GM12878 (cell line): ENCODE measurements at regions not wholly inside any gene's neighbourhood (a gene's known extent, or its start where the extent isn't known, plus 50 kb on each side); places are given as distances from the start of the nearest gene placed in this dataset.
"Not testable (repeated sequence)": the region's sequence is repeated elsewhere in the genome, so short reads cannot be mapped to it uniquely, and the experiment has no call there.

Experiments used
- ATAC-seq: fragments of 200-7000 bp; cut with Tn5 transposase; 3 replicates; pipeline ENCODE4 v1.9.1; 2020; ENCODE audit warnings: mild to moderate bottlenecking, moderate library complexity
- BruUV-seq: library from RNA; stranded (reverse); fragments of 400-500 nt; replicated peaks from 2 replicates; lab custom pipeline; 2021; lab: Mats Ljungman, UMichigan
- CTCF ChIA-PET: fragments of 300-600 bp; sonication (Branson Sonifier 250); formaldehyde crosslinking; extraction: SDS; loops from one replicate; lab custom pipeline; 2021; ENCODE audit warnings: inconsistent platforms; lab: Yijun Ruan, JAX
- POLR2A ChIA-PET: fragments of 350-600 bp; formaldehyde crosslinking; extraction: SDS; loops from one replicate; lab custom pipeline; 2021; ENCODE audit warnings: inconsistent platforms; lab: Charles Lee
- RAD21 ChIA-PET: fragments of 300-600 bp; sonication (Branson Sonifier 250); formaldehyde crosslinking; loops from one replicate; lab custom pipeline; 2023; ENCODE audit warnings: antibody characterized with exemption; ENCODE audit not compliant: unreplicated experiment; lab: Charles Lee
- SMC1A ChIA-PET: fragments of 300-600 bp; sonication (Branson Sonifier 250); formaldehyde crosslinking; loops from one replicate; lab custom pipeline; 2023; ENCODE audit not compliant: unreplicated experiment, uncharacterized antibody; lab: Charles Lee
- DNase-seq: peaks from one replicate; pipeline ENCODE4 v3.0.0-alpha.2; 2011; ENCODE audit warnings: low read depth, low spot score
- FAIRE-seq: peaks from 3 replicates; lab custom pipeline; 2011; peaks lifted over from hg19 to GRCh38; lab: Jason Lieb, UNC
- H2AFZ ChIP-seq: 2 replicates; pipeline ENCODE4 v1.6.0; 2011; ENCODE audit warnings: low read depth, low read length, control low read depth; ENCODE audit not compliant: control insufficient read depth
- H3K27ac ChIP-seq: 2 replicates; pipeline ENCODE4 v1.5.1; 2011; ENCODE audit warnings: control low read depth; ENCODE audit not compliant: control insufficient read depth, insufficient read depth
- H3K27me3 ChIP-seq, 2 experiments: replicated peaks in 1 of 2; 2 replicates each; pipeline versions ENCODE4 v1.6.0 to v1.6.1; 2011; ENCODE audit warnings: low read length in 1 of 2; ENCODE audit not compliant: control insufficient read depth in 2 of 2, insufficient read depth in 2 of 2
- H3K36me3 ChIP-seq, 2 experiments: 2 replicates each; pipeline ENCODE4 v1.5.1; 2011; ENCODE audit warnings: low read length in 1 of 2; ENCODE audit not compliant: control insufficient read depth in 2 of 2, insufficient read depth in 2 of 2
- H3K4me1 ChIP-seq: 2 replicates; pipeline ENCODE4 v1.6.1; 2011; ENCODE audit warnings: mild to moderate bottlenecking, low read length, moderate library complexity, mixed read lengths; ENCODE audit not compliant: control insufficient read depth, insufficient read depth
- H3K4me2 ChIP-seq: 2 replicates; pipeline ENCODE4 v1.6.0; 2011; ENCODE audit warnings: control low read depth; ENCODE audit not compliant: control insufficient read depth, insufficient read depth
- H3K4me3 ChIP-seq: fragments of 200-600 bp; sonication (generic); 2 replicates; pipeline ENCODE4 v1.5.1; 2016
- H3K79me2 ChIP-seq: 2 replicates; pipeline ENCODE4 v1.6.0; 2011; ENCODE audit warnings: low read length; ENCODE audit not compliant: control insufficient read depth, insufficient read depth
- H3K9ac ChIP-seq: 2 replicates; pipeline ENCODE4 v1.8.0; 2011; ENCODE audit warnings: low read length, control low read depth, mixed read lengths; ENCODE audit not compliant: control insufficient read depth, insufficient read depth
- H3K9me3 ChIP-seq: replicated peaks from 3 replicates; pipeline ENCODE4 v1.5.1; 2011; ENCODE audit warnings: mild to moderate bottlenecking, low read length; ENCODE audit not compliant: control insufficient read depth, insufficient read depth
- H4K20me1 ChIP-seq: 2 replicates; pipeline ENCODE4 v1.6.0; 2011; ENCODE audit not compliant: control insufficient read depth, insufficient read depth
- ASH2L ChIP-seq: fragments of 300-600, 200-600 bp; sonication (generic); IDR thresholded peaks from 2 replicates; pipeline ENCODE4 v1.6.1; 2017; ENCODE audit warnings: low read depth, mild to moderate bottlenecking, borderline replicate concordance
- NFXL1 ChIP-seq: fragments of 450-650 bp; IDR thresholded peaks from 2 replicates; pipeline ENCODE4 v1.6.1; 2017; ENCODE audit warnings: antibody characterized with exemption, mild to moderate bottlenecking, borderline replicate concordance
- SMAD5 ChIP-seq: IDR thresholded peaks from 2 replicates; pipeline ENCODE4 v1.6.1; 2016; ENCODE audit warnings: antibody characterized with exemption, low read depth
- YY1 ChIP-seq: IDR thresholded peaks from 2 replicates; pipeline ENCODE4 v1.6.1; 2011; ENCODE audit warnings: low read depth, mild to moderate bottlenecking, low read length
- WGBS: methylation state at CpG from one replicate; pipeline ENCODE4 v1.1.6; 2016; ENCODE audit warnings: low lambda C conversion rate; ENCODE audit not compliant: insufficient replicate concordance, insufficient coverage; ENCODE audit errors: missing lambda C conversion rate; 5-methylcytosine and 5-hydroxymethylcytosine counted together
- in situ Hi-C: fragments of 300-500 bp; cut with MboI; formaldehyde crosslinking; loops from 9 replicates; pipeline ENCODE4 v1.14.3; 2018; ENCODE audit warnings: mixed read lengths
- intact Hi-C: fragments of 100-400 bp; cut with micrococcal nuclease; formaldehyde crosslinking; loops from one replicate; pipeline ENCODE4 v1.14.2; 2022; ENCODE audit not compliant: unreplicated experiment
- TF ChIP-seq, protein P1 (sequence below): fragments of 150-350 bp; IDR thresholded peaks from 2 replicates; pipeline ENCODE4 v1.6.1; 2016; ENCODE audit warnings: low read depth, low read length
- TF ChIP-seq, protein P2 (sequence below): IDR thresholded peaks from 2 replicates; pipeline ENCODE4 v1.6.1; 2012; ENCODE audit warnings: low read depth, low read length, improper control_type of control experiment

- TF ChIP-seq, protein P1, sequence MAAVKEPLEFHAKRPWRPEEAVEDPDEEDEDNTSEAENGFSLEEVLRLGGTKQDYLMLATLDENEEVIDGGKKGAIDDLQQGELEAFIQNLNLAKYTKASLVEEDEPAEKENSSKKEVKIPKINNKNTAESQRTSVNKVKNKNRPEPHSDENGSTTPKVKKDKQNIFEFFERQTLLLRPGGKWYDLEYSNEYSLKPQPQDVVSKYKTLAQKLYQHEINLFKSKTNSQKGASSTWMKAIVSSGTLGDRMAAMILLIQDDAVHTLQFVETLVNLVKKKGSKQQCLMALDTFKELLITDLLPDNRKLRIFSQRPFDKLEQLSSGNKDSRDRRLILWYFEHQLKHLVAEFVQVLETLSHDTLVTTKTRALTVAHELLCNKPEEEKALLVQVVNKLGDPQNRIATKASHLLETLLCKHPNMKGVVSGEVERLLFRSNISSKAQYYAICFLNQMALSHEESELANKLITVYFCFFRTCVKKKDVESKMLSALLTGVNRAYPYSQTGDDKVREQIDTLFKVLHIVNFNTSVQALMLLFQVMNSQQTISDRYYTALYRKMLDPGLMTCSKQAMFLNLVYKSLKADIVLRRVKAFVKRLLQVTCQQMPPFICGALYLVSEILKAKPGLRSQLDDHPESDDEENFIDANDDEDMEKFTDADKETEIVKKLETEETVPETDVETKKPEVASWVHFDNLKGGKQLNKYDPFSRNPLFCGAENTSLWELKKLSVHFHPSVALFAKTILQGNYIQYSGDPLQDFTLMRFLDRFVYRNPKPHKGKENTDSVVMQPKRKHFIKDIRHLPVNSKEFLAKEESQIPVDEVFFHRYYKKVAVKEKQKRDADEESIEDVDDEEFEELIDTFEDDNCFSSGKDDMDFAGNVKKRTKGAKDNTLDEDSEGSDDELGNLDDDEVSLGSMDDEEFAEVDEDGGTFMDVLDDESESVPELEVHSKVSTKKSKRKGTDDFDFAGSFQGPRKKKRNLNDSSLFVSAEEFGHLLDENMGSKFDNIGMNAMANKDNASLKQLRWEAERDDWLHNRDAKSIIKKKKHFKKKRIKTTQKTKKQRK: no peak
- TF ChIP-seq, all 136 proteins: peak for 0
These were observed 447.5 kb downstream of the BUD13 start (continued) for GRCh38 chr11:116325247-116325646.

GRCh38 chr11:116324077-116324476 is 448.7 kb downstream of the BUD13 start:
- 50% methylated on average over 6 of the region's 6 CpGs for WGBS
- H4K20me1 ChIP-seq, H3K9ac ChIP-seq, POLR2A ChIA-PET, FAIRE-seq, ATAC-seq, intact Hi-C loops, H3K4me1 ChIP-seq, DNase-seq, H3K36me3 ChIP-seq, BruUV-seq, CTCF ChIA-PET, H3K79me2 ChIP-seq, RAD21 ChIA-PET, in situ Hi-C loops, H3K27me3 ChIP-seq, H2AFZ ChIP-seq, H3K9me3 ChIP-seq, H3K4me3 ChIP-seq, H3K4me2 ChIP-seq, SMC1A ChIA-PET, H3K27ac ChIP-seq: not testable (repeated sequence)

DNA sequence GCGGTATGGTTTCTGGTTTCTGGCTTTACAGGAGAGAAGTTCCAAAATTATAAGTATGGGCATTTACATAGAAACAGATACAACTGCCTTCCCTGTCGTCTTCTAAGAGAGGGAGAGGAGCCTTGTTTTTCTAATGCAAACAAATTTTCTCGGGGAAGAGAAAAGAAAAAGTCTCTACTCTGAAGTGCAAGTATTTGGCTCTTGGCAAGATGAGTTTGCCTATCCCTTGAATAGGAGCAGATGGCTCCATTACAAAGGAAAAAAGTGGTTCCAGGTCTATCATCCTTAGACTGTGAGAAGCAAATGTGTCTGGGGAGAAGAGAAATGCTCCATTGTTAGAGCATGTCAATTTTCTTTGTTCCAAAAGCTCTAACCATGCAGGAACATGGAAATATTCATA is 455.6 kb downstream of the BUD13 start:
- Histone ChIP-seq H3K9me3 (no peaks in the 10 kb centered on the region), H3K27me3 (no peaks in the 10 kb centered on the region), H3K4me1 (no peaks in the 10 kb centered on the region), H3K4me3 (no peak overlapping the region), H3K4me2 (no peak overlapping the region), H4K20me1 (no peaks in the 10 kb centered on the region), H3K36me3 (no peaks in the 10 kb centered on the region), H3K27ac (no peak overlapping the region), H2AFZ (no peak overlapping the region), H3K79me2 (no peaks in the 10 kb centered on the region), H3K9ac (no peak overlapping the region)
- ChIA-PET RAD21 (no interaction called here), CTCF (no interaction called here), SMC1A (no interaction called here), POLR2A (no interaction called here)
- in situ Hi-C loops (no loop called here), intact Hi-C loops (no loop called here)
- ATAC-seq: no peak
- no TSS peak for BruUV-seq
- WGBS: 45% methylated on average over 3 of the region's 3 CpGs
- no peak for FAIRE-seq
- DNase-seq: no peak
- TF ChIP-seq NFXL1 (no peak), SMAD5 (no peak), YY1 (no peak), ASH2L (no peak)
- TF ChIP-seq, protein P2, sequence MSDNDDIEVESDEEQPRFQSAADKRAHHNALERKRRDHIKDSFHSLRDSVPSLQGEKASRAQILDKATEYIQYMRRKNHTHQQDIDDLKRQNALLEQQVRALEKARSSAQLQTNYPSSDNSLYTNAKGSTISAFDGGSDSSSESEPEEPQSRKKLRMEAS: no peak
